ENCODE measurements at regions not wholly inside any gene's neighbourhood (a gene's known extent, or its start where the extent isn't known, plus 50 kb on each side); places are given as distances from the start of the nearest gene placed in this dataset.

GRCh38 chr9:82805027-82805426, 257.9 kb downstream of the RASEF start:
- no peak for TF ChIP-seq FOXP2 (optimal IDR thresholded peaks at IDR 0.05; ENCODE audit: borderline replicate concordance, extremely low read depth, extremely low read length, insufficient read depth)
- no peak for TF ChIP-seq POLR2AphosphoS5 (IDR thresholded peaks at IDR 0.05; ENCODE audit: low read depth, low read length)
- TF ChIP-seq REST (IDR thresholded peaks at IDR 0.05; ENCODE audit: insufficient read depth in 1 of 2, low read depth in 2 of 2, low read length in 2 of 2) = no peak
- TF ChIP-seq SIN3A (IDR thresholded peaks at IDR 0.05; ENCODE audit: borderline replicate concordance, insufficient read depth, low read length) = no peak
- no peak for TF ChIP-seq TAF1 (IDR thresholded peaks at IDR 0.05; ENCODE audit: borderline replicate concordance, insufficient read depth, low read length)

GRCh38 chr9:82808478-82808877, 254.5 kb downstream of the RASEF start:
- TF ChIP-seq REST (IDR thresholded peaks at IDR 0.05; ENCODE audit: insufficient read depth in 1 of 2, low read depth in 2 of 2, low read length in 2 of 2) = no peak
- TF ChIP-seq POLR2AphosphoS5 (IDR thresholded peaks at IDR 0.05; ENCODE audit: low read depth, low read length) = no peak
- TF ChIP-seq FOXP2 (optimal IDR thresholded peaks at IDR 0.05; ENCODE audit: borderline replicate concordance, extremely low read depth, extremely low read length, insufficient read depth) = no peak
- TF ChIP-seq SIN3A (IDR thresholded peaks at IDR 0.05; ENCODE audit: borderline replicate concordance, insufficient read depth, low read length) = no peak
- no peak for TF ChIP-seq TAF1 (IDR thresholded peaks at IDR 0.05; ENCODE audit: borderline replicate concordance, insufficient read depth, low read length)

GRCh38 chr9:82810915-82811314, 252.0 kb downstream of the RASEF start:
- no peak for TF ChIP-seq SIN3A (IDR thresholded peaks at IDR 0.05; ENCODE audit: borderline replicate concordance, insufficient read depth, low read length)
- no peak for TF ChIP-seq TAF1 (IDR thresholded peaks at IDR 0.05; ENCODE audit: borderline replicate concordance, insufficient read depth, low read length)
- TF ChIP-seq REST (IDR thresholded peaks at IDR 0.05; ENCODE audit: insufficient read depth in 1 of 2, low read depth in 2 of 2, low read length in 2 of 2) = no peak
- TF ChIP-seq POLR2AphosphoS5 (IDR thresholded peaks at IDR 0.05; ENCODE audit: low read depth, low read length) = no peak
- TF ChIP-seq FOXP2 (optimal IDR thresholded peaks at IDR 0.05; ENCODE audit: borderline replicate concordance, extremely low read depth, extremely low read length, insufficient read depth) = no peak

GRCh38 chr9:82819260-82819659, 243.7 kb downstream of the RASEF start:
- no peak for TF ChIP-seq FOXP2 (optimal IDR thresholded peaks at IDR 0.05; ENCODE audit: borderline replicate concordance, extremely low read depth, extremely low read length, insufficient read depth)
- no peak for TF ChIP-seq REST (IDR thresholded peaks at IDR 0.05; ENCODE audit: insufficient read depth in 1 of 2, low read depth in 2 of 2, low read length in 2 of 2)
- TF ChIP-seq SIN3A (IDR thresholded peaks at IDR 0.05; ENCODE audit: borderline replicate concordance, insufficient read depth, low read length) = no peak
- no peak for TF ChIP-seq POLR2AphosphoS5 (IDR thresholded peaks at IDR 0.05; ENCODE audit: low read depth, low read length)
- TF ChIP-seq TAF1 (IDR thresholded peaks at IDR 0.05; ENCODE audit: borderline replicate concordance, insufficient read depth, low read length) = no peak

- TF ChIP-seq SIN3A (IDR thresholded peaks at IDR 0.05; ENCODE audit: borderline replicate concordance, insufficient read depth, low read length) (no peak), POLR2AphosphoS5 (IDR thresholded peaks at IDR 0.05; ENCODE audit: low read depth, low read length) (no peak), FOXP2 (optimal IDR thresholded peaks at IDR 0.05; ENCODE audit: borderline replicate concordance, extremely low read depth, extremely low read length, insufficient read depth) (no peak), TAF1 (IDR thresholded peaks at IDR 0.05; ENCODE audit: borderline replicate concordance, insufficient read depth, low read length) (no peak), REST (IDR thresholded peaks at IDR 0.05; ENCODE audit: insufficient read depth in 1 of 2, low read depth in 2 of 2, low read length in 2 of 2) (no peak)
Observed at GRCh38 chr9:82820186-82820585, 242.8 kb downstream of the RASEF start.

All from PFSK-1 (cell line).